Stomach (tissue), 8 donors: ENCODE measurements at regions not wholly inside any gene's neighbourhood (a gene's known extent, or its start where the extent isn't known, plus 50 kb on each side); places are given as distances from the start of the nearest gene placed in this dataset.

ENCODE experiments used
- DNase-seq, 2 donors: peaks; one replicate each; pipeline versions ENCODE4 v3.0.0 to v3.0.0-alpha.2; 2013 to 2019
- H3K27ac ChIP-seq, 5 donors: fragments of 200-600 bp in 4 of 5; sonication (generic) in 4 of 5; one replicate each; pipeline ENCODE4 v1.5.1; 2013 to 2019; ENCODE audit warnings: mild to moderate bottlenecking in 1 of 5, moderate library complexity in 1 of 5
- H3K27me3 ChIP-seq, 3 donors: fragments of 200-600 bp; sonication (generic); one replicate each; pipeline ENCODE4 v1.5.1; 2017 to 2019; ENCODE audit warnings: mixed run types in 1 of 3
- H3K36me3 ChIP-seq, 4 donors: fragments of 200-600 bp; sonication (generic); 1 replicate in 3 of 4; 2 replicates in 1 of 4; pipeline ENCODE4 v1.5.1; 2016 to 2019
- H3K4me1 ChIP-seq, 4 donors: fragments of 200-600 bp; sonication (generic); one replicate each; pipeline ENCODE4 v1.5.1; 2016 to 2019
- H3K4me3 ChIP-seq, 4 donors: fragments of 200-600 bp; sonication (generic) in 3 of 4; one replicate each; pipeline ENCODE4 v1.5.1; 2016 to 2019; ENCODE audit warnings: mild to moderate bottlenecking in 1 of 4
- H3K9me3 ChIP-seq, 4 donors: fragments of 200-600 bp; sonication (generic); one replicate each; pipeline ENCODE4 v1.5.1; 2016 to 2019
- EP300 ChIP-seq: sonication (generic); formaldehyde crosslinking; IDR thresholded peaks from one replicate; pipeline ENCODE4 v1.6.1; 2017; ENCODE audit warnings: antibody characterized with exemption
- POLR2A ChIP-seq, 4 donors: fragments of 450-650 bp; IDR thresholded peaks; one replicate each; pipeline ENCODE4 v1.6.1; 2016; ENCODE audit warnings: antibody characterized with exemption in 4 of 4, control low read depth in 2 of 4, mild to moderate bottlenecking in 1 of 4, moderate library complexity in 1 of 4
- POLR2AphosphoS5 ChIP-seq, 3 donors: sonication (generic); formaldehyde crosslinking; IDR thresholded peaks; one replicate each; pipeline ENCODE4 v1.6.1; 2016; ENCODE audit warnings: antibody characterized with exemption in 3 of 3
- WGBS, 5 donors: extraction: QIAGEN DNeasy Blood & Tissue Kit in 3 of 5; methylation state at CpG; one replicate each; pipeline versions ENCODE4 v1.1.5 to v1.1.7; 2013 to 2018; 5-methylcytosine and 5-hydroxymethylcytosine counted together
- intact Hi-C: fragments of 100-400 bp; cut with DNase I; formaldehyde crosslinking; loops from one replicate; pipeline ENCODE4 v1.15.1; 2023; ENCODE audit warnings: low total_unique reads
- TF ChIP-seq, protein P1 (sequence below), 7 experiments: fragments of 450-650 bp in 4 of 7; fragments of 200-600 bp in 3 of 7; sonication (generic) in 3 of 7; IDR thresholded peaks; one replicate each; pipeline ENCODE4 v1.5.1; 2016 to 2019; ENCODE audit warnings: antibody characterized with exemption in 7 of 7, control low read depth in 2 of 7, mild to moderate bottlenecking in 1 of 7
- donor health status: healthy with polysubstance abuse.
- donor health status: Bipolar disorder and iron deficiency.
- donor health status: healthy.

DNA sequence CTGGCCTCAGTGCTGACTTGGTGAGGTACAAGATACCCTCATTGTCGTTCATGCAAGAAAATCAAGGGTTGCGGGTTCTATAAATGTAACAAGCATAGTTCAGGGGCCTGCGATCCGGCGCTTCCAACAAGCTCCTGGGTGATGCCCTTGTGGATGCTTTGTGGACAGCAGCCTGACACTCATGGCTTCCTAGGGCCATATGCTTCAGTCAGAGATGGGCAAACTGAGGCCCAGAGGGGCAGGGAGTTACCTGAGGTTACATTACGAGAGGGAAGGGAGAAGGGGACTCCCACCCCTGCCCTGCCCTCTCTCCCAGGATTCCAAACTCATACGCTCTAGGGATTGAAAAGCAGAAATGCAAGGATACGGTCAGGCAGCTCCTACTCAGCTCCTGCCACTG, 296.3 kb upstream of the ZMIZ1 start:
- H3K27me3 ChIP-seq: no peaks in the 10 kb centered on the region
- 93 to 96% (median 95%) methylated on average over 8 of the region's 8 CpGs for WGBS, 5 donors
- no peaks in the 10 kb centered on the region for H3K9me3 ChIP-seq
- peaks cover 19 to 49% (median 32%) of the 10 kb centered on the region in 4 donors for H3K4me1 ChIP-seq
- TF ChIP-seq POLR2A (IDR thresholded peaks at IDR 0.05) (no peak), POLR2AphosphoS5 (IDR thresholded peaks at IDR 0.05) (no peak), EP300 (no peak)
- TF ChIP-seq, protein P1, sequence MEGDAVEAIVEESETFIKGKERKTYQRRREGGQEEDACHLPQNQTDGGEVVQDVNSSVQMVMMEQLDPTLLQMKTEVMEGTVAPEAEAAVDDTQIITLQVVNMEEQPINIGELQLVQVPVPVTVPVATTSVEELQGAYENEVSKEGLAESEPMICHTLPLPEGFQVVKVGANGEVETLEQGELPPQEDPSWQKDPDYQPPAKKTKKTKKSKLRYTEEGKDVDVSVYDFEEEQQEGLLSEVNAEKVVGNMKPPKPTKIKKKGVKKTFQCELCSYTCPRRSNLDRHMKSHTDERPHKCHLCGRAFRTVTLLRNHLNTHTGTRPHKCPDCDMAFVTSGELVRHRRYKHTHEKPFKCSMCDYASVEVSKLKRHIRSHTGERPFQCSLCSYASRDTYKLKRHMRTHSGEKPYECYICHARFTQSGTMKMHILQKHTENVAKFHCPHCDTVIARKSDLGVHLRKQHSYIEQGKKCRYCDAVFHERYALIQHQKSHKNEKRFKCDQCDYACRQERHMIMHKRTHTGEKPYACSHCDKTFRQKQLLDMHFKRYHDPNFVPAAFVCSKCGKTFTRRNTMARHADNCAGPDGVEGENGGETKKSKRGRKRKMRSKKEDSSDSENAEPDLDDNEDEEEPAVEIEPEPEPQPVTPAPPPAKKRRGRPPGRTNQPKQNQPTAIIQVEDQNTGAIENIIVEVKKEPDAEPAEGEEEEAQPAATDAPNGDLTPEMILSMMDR (IDR thresholded peaks at IDR 0.05): no peak
- no peak overlapping the region for H3K4me3 ChIP-seq
- intact Hi-C loops: no loop called here
- H3K36me3 ChIP-seq: no peaks in the 10 kb centered on the region
- H3K27ac ChIP-seq: peak overlapping the region in 2 of 5 donors; percentile 10 to 65
- DNase-seq: no peak

DNA sequence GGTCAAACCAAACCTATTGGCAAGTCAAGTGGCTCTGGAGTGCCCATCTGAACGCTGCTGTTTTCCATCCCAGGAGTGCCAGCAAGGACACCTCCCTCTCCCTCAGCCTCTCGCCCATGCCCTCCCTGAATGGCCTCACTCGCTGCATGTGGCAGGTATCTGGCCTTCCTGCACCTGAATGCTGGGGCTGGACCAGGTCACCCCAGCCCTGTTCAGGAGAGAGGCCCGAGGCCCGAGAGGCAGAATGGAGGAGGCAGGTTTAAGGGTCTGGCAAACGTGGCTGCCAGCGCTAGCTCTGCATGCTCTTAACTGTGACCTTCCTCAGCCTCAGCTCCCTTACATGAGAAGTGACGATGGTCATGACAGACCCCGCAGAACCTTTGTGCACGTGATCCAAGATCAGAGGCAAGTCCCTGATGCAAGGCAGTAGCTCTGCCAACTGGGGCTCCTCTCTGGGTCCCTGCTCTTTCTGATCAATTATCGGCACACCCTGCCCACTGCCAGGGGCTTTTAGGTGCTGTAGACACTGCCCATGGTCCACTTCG, 295.7 kb upstream of the ZMIZ1 start:
- TF ChIP-seq POLR2AphosphoS5 (IDR thresholded peaks at IDR 0.05) (no peak), EP300 (no peak), POLR2A (IDR thresholded peaks at IDR 0.05) (no peak)
- TF ChIP-seq, protein P1 (IDR thresholded peaks at IDR 0.05): no peak
- WGBS, 5 donors: 88 to 96% (median 93%) methylated on average over 12 of the region's 12 CpGs
- Histone ChIP-seq H3K27me3 (no peaks in the 10 kb centered on the region), H3K4me1 (peaks cover 23 to 54% (median 37%) of the 10 kb centered on the region in 4 donors), H3K27ac (peak overlapping the region in 1 of 5 donors; percentile 65), H3K4me3 (no peak overlapping the region), H3K9me3 (no peaks in the 10 kb centered on the region), H3K36me3 (no peaks in the 10 kb centered on the region)
- intact Hi-C loops: no loop called here
- no peak for DNase-seq

DNA sequence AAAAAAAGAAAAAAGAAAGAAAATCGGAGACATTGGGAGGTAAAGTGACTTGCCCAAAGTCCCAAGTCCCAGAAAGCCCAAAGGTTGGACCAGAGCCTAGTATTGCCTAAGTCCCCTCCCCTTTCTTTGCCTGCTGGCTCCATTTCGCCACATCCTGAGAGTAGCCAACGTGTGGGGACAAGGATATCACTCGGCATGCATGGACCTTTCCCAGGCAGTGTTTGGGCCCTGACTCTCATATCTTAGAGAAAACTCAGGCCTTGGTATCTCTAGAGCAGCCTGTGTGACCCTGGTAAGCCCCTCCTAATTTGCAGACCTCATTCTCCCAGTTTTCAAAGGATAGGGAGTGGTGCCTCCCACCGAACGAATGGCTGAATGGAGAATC, 294.2 kb upstream of the ZMIZ1 start:
- intact Hi-C loops: no loop called here
- Histone ChIP-seq H3K27ac (peak overlapping the region in 4 of 5 donors; percentile 22 to 72 (median 44)), H3K36me3 (no peaks in the 10 kb centered on the region), H3K4me1 (peaks cover 24 to 52% (median 41%) of the 10 kb centered on the region in 4 donors), H3K27me3 (no peaks in the 10 kb centered on the region), H3K9me3 (no peaks in the 10 kb centered on the region), H3K4me3 (no peak overlapping the region)
- TF ChIP-seq, protein P1 (IDR thresholded peaks at IDR 0.05): no peak
- no peak for TF ChIP-seq POLR2AphosphoS5 (IDR thresholded peaks at IDR 0.05)
- TF ChIP-seq POLR2A (IDR thresholded peaks at IDR 0.05): no peak
- TF ChIP-seq EP300: no peak
- 72 to 83% (median 74%) methylated on average over 6 of the region's 6 CpGs for WGBS, 5 donors
- DNase-seq: no peak

DNA sequence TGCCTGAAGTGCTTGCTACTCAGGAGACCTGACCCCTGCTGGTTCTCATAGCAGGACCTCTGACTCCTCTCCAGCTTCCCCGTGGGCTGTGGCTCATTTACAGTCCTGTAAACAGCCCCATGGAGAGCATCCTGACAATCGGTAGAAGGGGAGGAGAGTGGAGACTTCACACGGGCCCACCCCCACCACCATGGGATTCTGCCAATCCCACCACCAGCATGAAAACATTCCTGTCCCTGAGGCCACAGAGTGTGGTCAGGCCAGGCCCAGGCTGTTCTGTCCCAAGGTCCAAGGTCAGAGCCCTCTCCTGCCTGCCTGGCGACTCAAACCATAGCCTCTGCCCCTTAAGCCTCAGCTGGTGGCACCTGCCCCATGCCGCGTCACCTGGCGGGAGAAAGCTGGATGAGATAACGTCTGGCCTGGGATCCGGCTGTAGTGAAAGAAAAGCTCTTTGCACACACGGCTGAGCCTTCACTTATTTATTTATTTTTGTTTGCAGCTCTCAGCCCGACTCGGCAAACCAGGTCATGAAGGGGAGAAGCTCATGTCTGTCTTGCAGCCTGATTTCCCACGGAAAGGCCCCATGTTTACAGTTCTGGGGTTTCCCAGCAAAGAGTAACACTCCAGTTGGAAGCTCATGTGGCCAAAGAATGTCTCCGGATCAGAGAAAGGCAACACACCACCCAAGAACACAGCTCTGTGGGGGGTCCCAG, 293.6 kb upstream of the ZMIZ1 start:
- 28 to 48% (median 38%) methylated on average over 12 to 14 of the region's 14 CpGs for WGBS, 5 donors
- Histone ChIP-seq H3K9me3 (no peaks in the 10 kb centered on the region), H3K27ac (peak overlapping the region; percentile 0 to 72 (median 25)), H3K4me1 (peaks cover 24 to 52% (median 41%) of the 10 kb centered on the region in 4 donors), H3K27me3 (no peaks in the 10 kb centered on the region), H3K36me3 (no peaks in the 10 kb centered on the region), H3K4me3 (no peak overlapping the region)
- TF ChIP-seq POLR2A (IDR thresholded peaks at IDR 0.05) (no peak), POLR2AphosphoS5 (IDR thresholded peaks at IDR 0.05) (no peak), EP300 (no peak)
- TF ChIP-seq, protein P1 (IDR thresholded peaks at IDR 0.05): no peak
- intact Hi-C loops: no loop called here
- peak; percentile 54 to 83 for DNase-seq
